ENCODE measurements at regions not wholly inside any gene's neighbourhood (a gene's known extent, or its start where the extent isn't known, plus 50 kb on each side); places are given as distances from the start of the nearest gene placed in this dataset.
"Not testable (repeated sequence)": the region's sequence is repeated elsewhere in the genome, so short reads cannot be mapped to it uniquely, and the experiment has no call there.

DNA sequence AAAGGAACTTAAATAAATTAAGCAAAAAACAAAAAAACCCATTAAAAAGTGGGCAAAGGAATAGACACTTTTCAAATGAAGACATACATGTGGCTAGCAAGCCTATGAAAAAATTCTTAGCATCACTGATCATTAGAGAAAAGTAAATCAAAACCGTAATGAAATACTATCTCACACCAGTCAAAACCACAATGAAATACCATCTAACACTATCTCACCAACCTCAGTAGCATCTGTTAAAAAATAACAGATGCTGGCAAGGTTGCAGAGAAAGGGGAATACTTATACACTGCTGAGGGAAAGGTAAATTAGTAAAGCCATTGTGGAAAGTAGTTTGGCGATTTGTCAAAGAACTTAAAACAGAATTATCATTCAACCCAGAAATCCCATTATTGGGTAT, 381.1 kb downstream of the FLRT2 start:
- DNase-seq, result no peak

DNA sequence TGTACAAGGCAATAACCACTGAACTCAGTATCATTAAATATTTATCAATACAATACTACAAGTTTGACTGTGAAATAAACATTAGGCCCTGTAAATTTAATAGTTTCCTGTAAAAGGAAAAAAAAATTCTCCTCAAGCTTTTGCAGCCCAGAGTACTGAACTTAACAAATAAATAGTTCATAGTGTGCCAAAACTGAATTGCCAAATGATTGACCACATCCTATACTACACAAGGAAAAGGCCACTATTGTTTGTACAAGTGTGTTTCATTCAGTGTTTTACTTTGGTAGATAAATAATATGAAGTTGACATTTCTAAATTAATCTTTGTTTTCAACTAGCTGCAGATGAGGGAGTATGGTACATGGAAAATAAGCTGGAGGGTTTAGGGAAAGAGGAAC, 379.6 kb downstream of the FLRT2 start:
- DNase-seq, result no peak

DNA sequence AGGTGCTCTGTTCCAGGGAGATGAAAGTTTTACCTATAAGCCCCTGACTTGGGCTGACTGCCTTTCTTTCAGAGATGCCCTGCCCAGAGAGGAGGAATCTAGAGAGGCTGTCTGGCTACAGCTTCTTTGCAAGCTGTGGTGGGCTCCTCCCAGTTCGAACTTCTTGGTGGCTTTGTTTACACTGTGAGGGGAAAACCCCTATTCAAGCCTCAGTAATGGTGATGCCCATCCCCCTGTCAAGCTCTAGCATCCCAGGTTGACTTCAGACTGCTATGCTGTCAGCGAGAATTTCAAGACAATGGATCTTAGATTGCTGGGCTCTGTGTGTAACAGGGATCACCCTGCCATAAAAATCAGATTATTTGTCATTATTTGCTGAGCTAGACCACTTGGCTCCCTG, 377.6 kb downstream of the FLRT2 start:
- no peak for DNase-seq

DNA sequence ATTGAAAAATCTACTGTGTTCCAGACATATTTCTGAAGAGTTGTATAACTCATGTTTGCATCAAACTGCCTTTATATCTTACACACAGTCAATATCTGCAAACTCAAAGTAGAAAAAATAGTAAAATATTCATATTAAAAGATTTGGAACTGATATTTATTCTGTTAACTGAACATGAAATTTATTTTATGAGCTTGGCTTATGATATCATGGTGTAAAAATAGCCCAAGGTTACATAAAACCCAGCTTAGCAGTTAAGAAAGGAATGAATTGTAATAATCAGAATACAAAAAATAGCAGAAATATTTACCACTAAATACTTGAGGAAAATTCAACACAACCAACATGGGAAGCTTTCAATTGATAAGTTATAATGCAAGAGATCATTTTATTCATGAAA, 367.9 kb downstream of the FLRT2 start:
- no peak for DNase-seq

DNA sequence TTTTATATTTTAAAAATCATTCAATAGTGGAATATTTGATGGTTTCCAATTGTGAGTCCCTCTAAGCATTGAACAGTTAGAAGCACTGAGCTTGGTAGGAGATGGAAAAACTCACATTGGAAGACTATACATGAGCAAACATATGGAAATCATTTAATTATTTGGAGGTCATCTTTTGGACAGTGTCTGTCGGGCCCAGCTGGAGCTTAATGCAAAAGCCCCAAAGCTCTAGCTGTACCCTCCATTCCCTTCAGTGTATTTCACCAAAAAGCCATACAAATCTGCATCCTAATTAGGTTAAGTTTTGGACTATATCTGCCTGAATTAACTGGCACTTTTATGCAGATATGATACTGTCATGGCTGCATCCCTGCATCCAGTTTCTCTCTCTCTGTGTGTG, 365.7 kb downstream of the FLRT2 start:
- DNase-seq, result no peak

DNA sequence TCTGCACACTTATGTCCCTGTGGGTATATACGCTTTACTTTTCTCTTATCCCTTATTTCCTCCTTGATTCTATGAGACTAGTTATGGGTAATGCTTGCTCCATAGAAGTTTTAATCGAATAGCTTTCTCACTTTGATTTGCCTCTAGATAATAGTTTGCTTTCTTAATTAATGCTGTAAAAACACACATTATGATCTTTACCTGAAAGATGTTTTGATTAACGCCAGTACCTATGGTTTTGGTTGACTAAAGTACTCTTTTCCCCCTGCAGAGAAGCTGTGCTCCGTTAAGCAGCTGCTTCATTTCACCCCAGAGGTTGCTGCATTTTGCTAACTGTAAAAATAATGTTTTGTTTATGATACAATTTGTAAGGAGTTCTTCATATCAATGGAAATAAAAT, 362.3 kb downstream of the FLRT2 start:
- no peak for DNase-seq

DNA sequence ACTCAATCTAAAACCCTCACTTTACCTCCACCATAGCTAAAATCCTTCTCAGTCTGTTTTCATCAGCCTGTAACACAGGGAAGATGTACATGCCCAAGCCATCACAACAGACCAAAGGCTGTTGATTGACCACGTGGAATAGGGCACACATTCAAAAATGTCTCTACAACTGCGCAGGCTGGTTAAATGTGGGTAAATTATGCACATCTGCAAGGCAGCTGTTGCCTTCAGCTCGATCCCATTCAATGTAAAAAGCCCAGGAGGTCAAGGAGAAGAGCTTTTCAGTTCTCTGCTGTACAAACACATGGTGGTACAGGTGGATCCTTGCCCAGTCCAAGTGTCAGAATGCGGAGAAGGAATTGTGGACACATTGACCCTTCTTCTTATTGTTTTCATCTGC, 354.0 kb downstream of the FLRT2 start:
- DNase-seq, result no peak

DNA sequence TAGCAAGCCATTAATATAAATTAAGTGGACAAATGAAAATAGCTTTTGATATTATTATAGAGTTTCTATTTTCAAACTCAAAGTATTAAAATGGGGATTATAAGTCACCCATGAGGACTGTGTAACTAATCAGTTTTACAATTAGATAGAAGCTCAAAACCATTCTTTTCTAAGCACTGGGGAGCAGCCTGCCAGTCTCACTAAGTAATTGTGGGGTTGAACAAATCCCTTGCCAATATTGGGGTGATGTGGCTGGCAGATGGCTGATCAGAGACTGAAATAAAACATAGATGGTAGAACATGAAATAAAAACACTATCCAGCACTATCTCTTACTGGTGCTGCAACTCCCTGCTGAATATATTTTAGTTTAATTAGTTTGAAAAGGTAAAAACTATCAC, 353.2 kb downstream of the FLRT2 start:
- DNase-seq, result no peak

DNA sequence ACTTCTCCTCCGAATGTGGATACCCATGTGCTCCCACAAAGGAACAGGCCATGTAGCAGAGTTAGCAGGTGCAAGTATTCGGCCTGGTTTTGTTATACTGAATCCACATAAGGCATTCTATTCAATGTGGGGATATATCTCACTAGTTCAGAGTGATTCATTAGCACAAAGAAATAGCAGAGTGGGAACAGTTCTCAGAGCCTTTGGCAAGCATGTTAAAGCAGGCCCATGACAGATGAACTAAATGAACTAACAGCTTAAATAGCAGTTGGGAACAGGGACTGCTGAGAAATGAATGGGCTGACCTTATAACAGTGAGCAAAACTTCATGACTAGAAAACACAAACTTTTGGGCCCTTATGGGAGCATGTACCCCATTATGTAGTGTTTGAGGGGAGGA, 352.0 kb downstream of the FLRT2 start:
- DNase-seq, result no peak

DNA sequence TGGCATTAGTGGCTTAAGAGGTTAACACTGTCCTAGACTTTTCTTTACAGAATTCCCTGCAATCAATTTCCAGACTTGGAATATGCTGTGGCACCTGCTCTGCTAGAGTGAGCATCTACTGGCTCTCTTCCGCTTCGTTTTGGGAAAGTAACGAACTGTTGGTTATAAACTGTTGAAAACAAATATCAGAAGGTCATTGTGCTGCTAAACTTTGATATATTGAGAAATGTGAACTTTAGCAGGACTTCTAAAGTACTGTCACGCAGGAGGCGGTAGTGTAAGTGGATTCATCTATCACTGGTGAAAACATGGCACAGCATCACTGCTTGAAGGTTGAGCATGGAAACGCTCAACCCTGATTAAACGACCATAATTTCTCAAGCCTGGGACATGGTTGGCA, 348.9 kb downstream of the FLRT2 start:
- no peak for DNase-seq

DNA sequence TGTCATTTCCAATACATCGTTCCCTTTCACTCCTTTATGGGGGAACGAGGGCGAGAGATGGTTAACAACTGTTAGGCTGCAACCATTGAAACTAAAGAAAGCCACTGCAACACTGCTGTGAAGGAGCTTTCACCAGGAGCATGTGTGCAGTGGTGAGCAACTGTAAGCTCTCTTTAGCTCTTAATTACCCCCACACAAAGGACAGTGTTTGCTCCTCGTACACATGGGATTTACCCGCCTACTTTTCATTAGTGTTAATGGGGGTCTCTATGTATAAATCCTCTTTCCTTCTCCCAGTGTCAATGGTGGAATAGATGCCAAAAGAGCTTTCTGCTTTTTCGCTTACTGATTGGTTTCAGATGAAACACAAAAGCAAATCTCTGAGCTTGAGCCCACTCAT, 343.1 kb downstream of the FLRT2 start:
- DNase-seq, result no peak

DNA sequence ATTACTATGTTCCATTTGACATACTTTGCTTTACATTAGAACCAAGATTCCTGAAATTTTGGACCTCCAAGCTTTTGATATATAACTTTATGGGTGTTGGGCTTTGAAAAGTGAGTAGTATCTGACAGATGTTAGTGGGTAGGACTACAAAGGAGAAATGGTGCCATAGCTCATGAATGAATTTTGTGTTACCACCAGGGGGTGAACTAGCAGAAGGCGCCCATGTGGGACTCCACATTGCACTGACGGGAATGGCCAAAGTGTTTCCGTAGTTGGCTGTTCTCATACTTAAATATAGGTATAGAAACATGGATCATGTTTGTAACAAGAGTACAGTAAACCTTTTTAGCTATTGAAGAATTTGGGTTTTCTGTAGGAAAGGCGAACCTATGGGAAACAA, 337.5 kb downstream of the FLRT2 start:
- DNase-seq, result no peak

DNA sequence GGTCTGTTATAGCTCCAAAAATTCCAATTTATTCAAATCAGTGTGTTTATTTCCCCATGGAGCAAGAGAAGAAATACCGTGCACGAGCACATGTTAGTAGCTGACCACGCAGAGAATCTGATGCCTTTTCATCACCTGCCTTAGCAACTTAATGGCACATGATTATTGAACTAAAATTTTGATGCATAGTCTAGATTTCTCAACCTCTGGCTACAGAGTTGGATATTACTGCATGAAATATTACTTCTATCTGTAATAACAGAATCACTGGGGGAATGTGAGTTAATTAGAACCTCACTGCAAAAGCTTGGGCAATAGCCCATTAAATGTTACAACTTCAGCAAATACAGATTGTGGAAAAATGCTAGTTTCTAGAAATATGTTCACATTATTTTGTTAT, 335.8 kb downstream of the FLRT2 start:
- DNase-seq, result no peak

DNA sequence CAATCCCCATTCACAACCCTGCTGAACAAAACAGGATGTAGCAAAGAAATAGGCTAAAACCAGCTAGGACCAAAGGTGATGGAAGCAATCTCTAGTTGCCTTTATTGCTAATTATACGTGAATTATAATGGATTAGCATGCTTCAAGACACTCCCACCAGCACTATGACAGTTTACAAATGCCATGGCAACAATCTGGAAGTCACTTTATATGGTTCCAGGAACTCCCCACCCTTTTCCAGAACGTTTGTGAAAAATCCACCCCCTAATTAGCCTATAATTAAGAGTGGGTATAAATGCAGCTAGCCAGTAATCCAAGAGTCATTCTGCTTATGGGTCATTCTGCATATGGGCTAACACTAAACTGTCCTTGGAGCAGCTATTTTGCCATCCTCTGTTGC, 328.7 kb downstream of the FLRT2 start:
- no peak for DNase-seq

DNA sequence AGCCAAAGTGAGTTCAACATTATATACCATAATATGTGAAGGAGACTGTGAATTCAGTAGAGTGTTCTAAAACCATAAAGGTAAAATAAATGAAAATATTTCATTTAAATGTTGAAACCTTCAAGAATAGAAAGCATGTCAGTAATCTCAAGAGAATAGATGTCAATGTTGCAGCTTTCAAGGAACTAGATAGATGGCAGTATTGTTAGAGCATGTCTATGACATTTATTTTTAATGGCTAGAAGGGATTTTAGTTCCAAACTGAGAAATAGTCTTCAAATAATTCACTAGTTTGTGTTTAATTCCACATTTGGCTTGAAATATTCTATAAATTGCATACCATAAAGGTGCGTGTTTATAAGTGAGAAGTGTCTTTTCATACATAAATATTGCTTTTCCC, 326.5 kb downstream of the FLRT2 start:
- no peak for DNase-seq

DNA sequence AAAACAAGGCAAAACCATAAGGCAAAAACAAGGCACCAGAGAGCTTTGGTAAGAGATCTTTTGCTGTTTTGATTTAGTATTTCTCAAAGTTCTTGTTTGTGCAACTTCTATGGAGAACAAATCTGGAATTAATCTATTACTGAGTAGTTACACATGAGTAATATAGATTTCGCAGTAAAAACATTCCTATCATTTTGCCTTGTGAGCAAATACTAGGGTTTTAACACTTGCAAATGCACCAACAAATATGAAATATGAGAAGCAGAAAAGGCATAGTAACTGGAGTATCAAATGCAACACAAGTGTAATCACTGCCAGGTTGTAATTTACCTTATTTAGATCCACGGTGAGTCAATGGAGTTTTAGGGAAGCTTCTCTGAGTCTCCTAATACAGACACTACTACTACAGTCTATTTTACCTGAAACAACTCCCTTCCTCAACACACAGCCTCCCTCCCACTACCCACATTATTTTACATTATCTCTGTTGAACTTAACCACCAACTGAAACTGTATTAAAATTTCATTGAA, 324.1 kb downstream of the FLRT2 start:
- DNase-seq, result no peak

DNA sequence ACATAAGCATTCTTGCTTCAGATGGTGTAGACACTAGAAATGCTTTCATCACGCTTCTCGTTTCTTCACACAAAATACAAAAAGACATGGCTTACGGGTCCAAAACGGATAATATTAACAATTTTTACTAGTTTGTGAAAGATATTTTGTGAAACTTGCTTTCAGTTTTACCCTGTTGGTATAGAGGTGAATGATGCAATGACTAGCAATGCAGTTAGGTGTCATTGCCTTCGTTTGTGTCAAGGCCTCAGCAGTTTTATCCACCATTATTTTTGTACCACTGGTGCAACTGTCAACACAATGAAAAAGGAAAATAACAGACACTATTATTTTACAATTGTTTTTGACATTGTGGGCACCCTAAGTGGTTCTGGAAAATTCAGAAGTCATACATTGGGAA, 323.0 kb downstream of the FLRT2 start:
- no peak for DNase-seq

DNA sequence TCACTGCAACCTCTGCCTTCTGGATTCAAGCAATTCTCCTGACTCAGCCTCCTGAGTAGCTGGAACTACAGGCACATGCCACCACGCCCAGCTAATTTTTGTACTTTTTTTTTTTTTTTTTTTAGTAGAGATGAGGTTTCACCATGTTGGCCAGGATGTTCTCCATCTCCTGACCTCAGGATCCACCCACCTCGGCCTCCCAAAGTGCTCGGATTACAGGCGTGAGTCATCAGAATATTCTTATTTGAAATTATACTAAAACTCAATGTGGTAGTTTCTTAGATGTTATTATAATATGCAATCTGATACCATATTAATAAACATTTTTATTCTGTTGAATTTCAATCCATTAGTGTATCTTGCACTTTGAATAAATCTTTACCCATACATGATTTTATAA, 322.2 kb downstream of the FLRT2 start:
- not testable (repeated sequence) for DNase-seq

DNA sequence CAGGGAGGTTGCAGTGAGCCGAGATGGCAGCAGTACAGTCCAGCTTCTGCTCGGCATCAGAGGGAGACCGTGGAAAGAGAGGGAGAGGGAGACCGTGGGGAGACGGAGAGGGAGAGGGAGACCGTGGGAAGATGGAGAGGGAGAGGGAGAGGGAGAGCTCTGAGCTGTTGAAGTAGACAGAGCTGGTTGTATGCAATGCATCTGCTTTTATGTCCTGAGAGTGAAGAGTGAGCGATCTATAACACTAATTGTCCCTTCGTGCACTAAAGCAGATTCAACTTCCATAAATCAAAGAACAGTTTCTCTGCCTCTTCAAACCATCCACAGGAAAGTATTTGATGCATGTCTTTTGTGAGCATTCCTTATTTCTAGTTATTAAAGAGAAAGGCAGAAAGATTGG, 300.6 kb downstream of the FLRT2 start:
- not testable (repeated sequence) for DNase-seq

DNA sequence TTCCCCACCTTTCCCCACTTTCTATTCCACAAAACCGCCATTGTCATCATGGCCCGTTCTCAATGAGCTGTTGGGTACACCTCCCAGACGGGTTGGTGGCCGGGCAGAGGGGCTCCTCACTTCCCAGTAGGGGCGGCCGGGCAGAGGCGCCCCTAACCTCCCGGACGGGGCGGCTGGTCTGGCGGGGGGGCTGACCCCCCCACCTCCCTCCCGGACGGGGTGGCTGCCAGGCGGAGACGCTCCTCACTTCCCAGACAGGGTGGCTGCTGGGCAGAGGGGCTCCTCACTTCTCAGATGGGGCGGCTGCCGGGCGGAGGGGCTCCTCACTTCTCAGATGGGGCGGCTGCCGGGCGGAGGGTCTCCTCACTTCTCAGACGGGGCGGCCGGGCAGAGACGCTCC, 299.7 kb downstream of the FLRT2 start:
- not testable (repeated sequence) for DNase-seq

DNA sequence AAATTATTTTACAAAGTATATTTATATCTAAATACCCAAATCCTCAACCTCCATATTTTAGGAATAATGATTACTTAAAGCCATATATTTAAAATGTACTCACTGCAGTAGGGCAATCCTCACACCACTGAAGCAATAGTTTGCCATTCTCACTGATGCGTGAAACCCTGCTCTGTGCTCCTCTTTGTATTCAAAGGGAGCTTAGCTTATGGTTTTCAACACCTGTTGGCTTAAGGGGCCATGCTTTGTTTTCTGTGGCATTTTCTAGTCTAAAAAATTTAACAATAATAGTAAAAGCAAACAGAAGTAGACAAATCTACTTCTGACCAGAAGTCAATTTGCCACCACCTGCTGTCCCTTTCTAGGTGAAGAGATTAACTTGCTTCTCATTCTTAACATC, 294.6 kb downstream of the FLRT2 start:
- no peak for DNase-seq

DNA sequence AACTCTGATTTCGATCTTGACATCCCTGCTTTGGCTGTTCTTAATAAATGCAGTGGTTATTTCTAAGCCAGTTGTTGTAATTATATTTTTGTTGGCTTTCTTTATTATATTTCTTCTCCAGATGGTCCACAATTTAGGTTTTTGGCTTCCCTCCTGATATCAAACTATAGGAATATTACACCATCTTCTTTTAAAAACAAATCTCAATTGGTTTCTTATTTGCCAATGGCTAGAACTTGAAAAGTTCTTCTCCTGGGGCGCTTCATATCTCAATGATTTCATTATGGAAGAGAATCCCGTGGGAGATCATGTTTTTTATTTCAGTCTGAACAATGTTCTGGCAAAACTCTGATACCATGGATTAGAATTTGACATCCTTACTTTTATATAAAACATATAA, 292.3 kb downstream of the FLRT2 start:
- DNase-seq, result no peak

DNA sequence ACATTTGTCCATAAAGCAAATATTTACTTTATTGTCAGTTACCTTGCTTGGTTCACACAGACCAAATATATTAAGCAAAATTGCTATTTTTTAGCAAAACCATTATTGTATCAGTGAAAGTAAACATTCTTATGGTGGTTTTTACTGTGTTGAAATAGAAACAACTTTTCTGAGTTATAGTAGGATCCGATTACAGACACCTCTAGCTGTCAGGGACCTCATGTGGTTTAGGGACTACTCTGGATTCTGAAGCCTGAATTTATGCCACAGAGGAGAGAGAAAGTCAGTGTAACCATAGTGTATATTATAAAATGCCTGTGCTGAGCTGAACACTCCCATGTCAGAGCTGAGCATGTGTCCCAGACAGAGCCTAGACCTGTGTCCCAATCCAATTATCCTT, 287.5 kb downstream of the FLRT2 start:
- DNase-seq, result no peak

DNA sequence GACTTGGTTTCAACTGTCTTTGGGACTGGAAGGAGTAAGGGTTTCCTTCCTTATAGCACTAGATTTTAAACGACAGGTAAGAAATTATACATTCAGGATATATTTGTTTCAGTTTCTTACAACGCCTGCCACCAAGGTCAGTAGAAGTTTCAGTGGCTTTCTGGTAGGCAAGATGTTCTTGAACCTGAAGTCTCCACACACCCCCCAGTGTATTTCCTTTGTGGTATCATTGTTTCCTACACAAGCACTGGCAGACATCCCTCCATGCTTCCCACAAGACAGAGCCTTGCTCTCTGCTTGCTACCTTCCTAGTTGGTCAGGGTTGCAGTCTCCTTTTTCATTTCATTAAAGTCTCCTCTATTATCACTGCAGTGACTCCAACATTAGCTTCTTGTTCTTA, 283.1 kb downstream of the FLRT2 start:
- no peak for DNase-seq

DNA sequence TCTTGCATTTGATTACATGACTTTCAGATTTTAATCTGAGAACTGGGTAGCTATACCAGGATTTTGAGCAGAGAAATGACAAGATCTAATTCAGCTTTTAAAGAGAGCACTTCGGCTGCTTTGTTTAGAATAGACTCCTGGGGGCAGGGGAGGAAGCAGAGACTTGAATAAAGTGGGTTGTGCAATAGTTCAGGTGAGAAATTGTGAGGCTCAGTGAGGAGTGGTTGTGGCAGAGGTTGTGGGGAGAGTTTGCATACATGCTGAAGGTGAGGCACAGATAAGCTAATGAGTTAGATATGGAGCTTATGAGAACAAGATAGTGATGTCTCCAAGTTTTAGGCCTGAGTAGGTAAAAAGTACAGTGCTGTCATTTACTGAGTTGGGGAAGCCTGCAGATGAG, 281.4 kb downstream of the FLRT2 start:
- DNase-seq, result no peak

DNA sequence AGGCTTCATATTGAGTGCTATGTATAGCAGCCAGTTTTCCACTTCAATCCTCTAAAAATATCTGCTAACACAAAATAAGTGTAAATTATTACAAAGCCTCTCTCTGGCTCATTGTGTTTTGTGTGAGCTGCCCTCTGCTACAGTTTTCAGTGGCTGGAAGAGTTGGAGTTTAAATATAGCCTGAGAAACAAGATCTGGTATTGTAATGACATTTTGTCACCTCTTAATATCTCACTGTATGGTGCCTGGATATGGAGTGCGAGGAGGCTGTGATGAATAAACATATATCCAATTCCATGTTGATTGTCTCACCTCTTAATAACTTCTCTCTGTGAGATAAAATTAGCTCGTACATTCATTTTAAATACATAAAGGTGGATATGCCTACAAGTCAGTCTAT, 269.7 kb downstream of the FLRT2 start:
- no peak for DNase-seq
